ENCODE measurements at regions not wholly inside any gene's neighbourhood (a gene's known extent, or its start where the extent isn't known, plus 50 kb on each side); places are given as distances from the start of the nearest gene placed in this dataset.
"Not testable (repeated sequence)": the region's sequence is repeated elsewhere in the genome, so short reads cannot be mapped to it uniquely, and the experiment has no call there.

GRCh38 chr14:30227436-30227835 lies 299.8 kb upstream of the PRKD1 start:
- no peak for DNase-seq

GRCh38 chr14:30227876-30228275 lies 300.2 kb upstream of the PRKD1 start:
- no peak for DNase-seq

GRCh38 chr14:30230719-30231118 lies 303.1 kb upstream of the PRKD1 start:
- no peak for DNase-seq

GRCh38 chr14:30234966-30235365 lies 307.3 kb upstream of the PRKD1 start:
- DNase-seq = no peak

- no peak for DNase-seq
Observed at GRCh38 chr14:30235485-30235884, 307.8 kb upstream of the PRKD1 start.

GRCh38 chr14:30238936-30239335 lies 311.3 kb upstream of the PRKD1 start:
- no peak for DNase-seq

- DNase-seq = no peak
Observed at GRCh38 chr14:30240018-30240417, 312.4 kb upstream of the PRKD1 start.

GRCh38 chr14:30240685-30241084 lies 313.0 kb upstream of the PRKD1 start:
- DNase-seq = no peak

GRCh38 chr14:30242744-30243143 lies 315.1 kb upstream of the PRKD1 start:
- DNase-seq = no peak

- DNase-seq = no peak
Observed at GRCh38 chr14:30243207-30243606, 315.6 kb upstream of the PRKD1 start.

GRCh38 chr14:30243805-30244204 lies 315.2 kb upstream of the G2E3 start:
- DNase-seq = no peak

- not testable (repeated sequence) for DNase-seq
Observed at GRCh38 chr14:30244348-30244747, 314.6 kb upstream of the G2E3 start.

- no peak for DNase-seq
Observed at GRCh38 chr14:30251017-30251416, 307.9 kb upstream of the G2E3 start.

GRCh38 chr14:30251557-30252100 lies 307.3 kb upstream of the G2E3 start:
- no peak for DNase-seq

GRCh38 chr14:30252151-30252550 lies 306.8 kb upstream of the G2E3 start:
- no peak for DNase-seq

GRCh38 chr14:30252783-30253674 lies 305.9 kb upstream of the G2E3 start:
- DNase-seq = no peak

GRCh38 chr14:30256627-30257026 lies 302.3 kb upstream of the G2E3 start:
- no peak for DNase-seq

- no peak for DNase-seq
Observed at GRCh38 chr14:30257946-30258661, 300.9 kb upstream of the G2E3 start.

- no peak for DNase-seq
Observed at GRCh38 chr14:30260833-30261607, 297.9 kb upstream of the G2E3 start.

GRCh38 chr14:30264161-30264560 lies 294.8 kb upstream of the G2E3 start:
- DNase-seq = no peak

- DNase-seq = no peak
Observed at GRCh38 chr14:30266290-30266689, 292.7 kb upstream of the G2E3 start.

- no peak for DNase-seq
Observed at GRCh38 chr14:30267141-30267540, 291.8 kb upstream of the G2E3 start.

Measured in stimulated activated naive CD4-positive, alpha-beta T cell (primary cell).